ENCODE measurements at regions not wholly inside any gene's neighbourhood (a gene's known extent, or its start where the extent isn't known, plus 50 kb on each side); places are given as distances from the start of the nearest gene placed in this dataset.
A peak's percentile ranks its signal among the peaks of the same experiment; 100 is the strongest.
"Not testable (repeated sequence)": the region's sequence is repeated elsewhere in the genome, so short reads cannot be mapped to it uniquely, and the experiment has no call there.

DNA sequence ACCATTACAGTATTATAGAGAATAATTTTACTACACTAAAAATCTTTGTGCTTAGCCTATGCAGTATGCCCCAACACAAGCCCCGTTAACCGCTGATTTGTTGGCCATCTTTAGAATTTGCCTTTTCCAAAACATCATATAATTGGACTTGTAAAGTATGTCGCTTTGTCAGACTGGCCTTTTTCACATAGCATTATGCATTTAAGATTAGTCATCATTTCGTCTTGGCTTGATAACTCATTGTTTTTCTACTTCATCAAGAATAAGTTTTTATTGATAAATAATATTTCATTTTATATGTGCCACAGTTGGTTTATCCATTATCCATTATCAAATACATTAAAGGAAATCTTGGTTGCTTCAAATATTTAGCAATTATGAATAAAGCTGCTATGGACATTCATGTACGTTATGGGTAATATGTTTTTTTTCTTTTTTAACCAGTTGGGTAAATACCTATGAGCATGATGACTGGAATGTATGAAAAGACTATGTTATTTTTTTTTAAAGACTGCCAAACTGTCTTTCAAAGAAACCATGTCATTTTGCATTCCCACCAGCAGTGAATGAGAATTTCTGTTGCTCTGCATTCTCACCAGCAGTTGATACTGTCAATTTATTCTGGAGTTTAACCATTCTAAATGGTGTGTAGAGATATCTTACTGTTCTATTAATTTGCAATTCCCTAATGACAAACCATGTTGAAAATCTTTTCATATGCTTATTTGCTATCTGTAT is 273.1 kb upstream of the KCND2 start:
- no peak for DNase-seq

DNA sequence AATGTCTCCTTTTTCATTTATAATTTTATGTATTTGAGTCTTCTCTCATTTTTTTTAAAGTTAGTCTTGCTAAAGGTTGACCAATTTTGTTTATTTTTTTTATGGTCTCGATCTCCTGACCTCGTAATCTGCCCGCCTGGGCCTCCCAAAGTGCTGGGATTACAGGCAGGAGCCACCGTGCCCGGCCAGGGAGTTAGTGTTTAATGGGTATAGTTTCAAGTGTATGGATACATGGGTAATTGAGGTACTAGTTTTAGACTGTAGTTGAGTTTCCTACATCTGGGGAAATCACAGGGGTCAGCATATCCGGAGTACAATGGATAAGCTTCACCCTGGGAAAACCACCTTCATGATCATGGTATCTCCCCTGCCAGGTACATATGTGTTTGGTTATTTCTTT is 267.3 kb upstream of the KCND2 start:
- DNase-seq, result no peak

GRCh38 chr7:120014301-120014700 is 258.7 kb upstream of the KCND2 start:
- DNase-seq, result not testable (repeated sequence)

- DNase-seq, result no peak
Observed at GRCh38 chr7:120014925-120015465, 258.0 kb upstream of the KCND2 start.

GRCh38 chr7:120021085-120021484 is 251.9 kb upstream of the KCND2 start:
- no peak for DNase-seq

- peak in 1 of 3 donors; percentile 36 for DNase-seq
Observed at GRCh38 chr7:120023494-120024167, 249.3 kb upstream of the KCND2 start.

- peak in 2 of 3 donors; percentile 17 to 38 for DNase-seq
Observed at GRCh38 chr7:120028636-120029035, 244.3 kb upstream of the KCND2 start.

DNA sequence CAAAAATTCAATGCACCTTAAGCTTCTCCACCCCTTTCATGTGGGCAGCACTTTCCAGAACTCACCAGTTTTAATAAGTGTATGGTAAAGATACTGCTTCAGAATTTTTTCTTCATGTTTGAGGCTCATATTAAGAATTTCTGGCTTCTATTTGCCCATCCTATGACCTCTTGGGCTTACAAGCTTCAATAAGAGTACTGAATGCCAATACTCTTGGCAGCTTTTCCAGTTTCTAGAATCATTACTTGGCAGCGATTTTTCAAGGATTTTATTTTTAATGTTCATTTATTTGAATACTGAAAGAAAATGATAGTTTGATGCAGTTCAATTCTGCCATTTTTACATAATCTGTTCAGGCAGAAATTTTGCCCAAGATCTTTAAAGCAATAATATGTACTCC is 242.1 kb upstream of the KCND2 start:
- peak in 1 of 3 donors; percentile 18 for DNase-seq

DNA sequence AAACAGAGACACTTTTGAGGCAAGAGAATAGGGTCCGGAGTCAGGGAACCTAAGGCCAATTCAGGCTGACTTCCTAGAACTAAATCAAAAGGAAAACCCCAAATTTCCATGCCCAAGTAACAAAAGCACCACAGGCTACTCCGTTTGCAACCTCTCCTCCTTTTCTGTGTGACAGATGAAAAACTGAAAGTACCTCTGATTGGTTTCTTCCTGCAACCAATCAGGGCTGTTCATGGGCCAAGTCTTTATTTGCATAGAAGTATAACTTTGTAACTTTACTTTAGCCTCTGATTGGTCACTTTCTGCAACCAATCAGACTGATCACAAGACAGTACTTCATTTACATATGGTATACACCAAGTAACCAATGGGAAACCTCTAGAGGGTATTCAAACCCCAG is 239.9 kb upstream of the KCND2 start:
- DNase-seq, result no peak

DNA sequence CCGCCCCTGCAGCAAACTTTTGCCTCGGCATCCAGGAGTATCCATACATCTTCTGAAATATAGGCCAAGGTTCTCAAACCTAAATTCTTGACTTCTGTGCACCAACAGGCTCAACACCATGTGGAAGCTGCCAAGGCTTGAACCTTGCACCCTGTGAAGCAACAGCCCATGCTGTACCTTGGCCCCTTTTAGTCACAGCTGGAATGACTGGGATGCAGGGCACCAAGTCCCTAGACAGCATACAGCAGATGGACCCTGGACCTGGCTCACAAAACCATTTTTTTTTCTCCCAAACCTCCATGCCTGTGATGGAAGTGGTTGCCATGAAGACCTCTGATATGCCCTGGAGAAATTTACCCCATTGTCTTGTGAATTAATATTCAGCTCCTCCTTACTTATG is 233.8 kb upstream of the KCND2 start:
- DNase-seq, result no peak

GRCh38 chr7:120041798-120042197 is 231.2 kb upstream of the KCND2 start:
- no peak for DNase-seq

DNA sequence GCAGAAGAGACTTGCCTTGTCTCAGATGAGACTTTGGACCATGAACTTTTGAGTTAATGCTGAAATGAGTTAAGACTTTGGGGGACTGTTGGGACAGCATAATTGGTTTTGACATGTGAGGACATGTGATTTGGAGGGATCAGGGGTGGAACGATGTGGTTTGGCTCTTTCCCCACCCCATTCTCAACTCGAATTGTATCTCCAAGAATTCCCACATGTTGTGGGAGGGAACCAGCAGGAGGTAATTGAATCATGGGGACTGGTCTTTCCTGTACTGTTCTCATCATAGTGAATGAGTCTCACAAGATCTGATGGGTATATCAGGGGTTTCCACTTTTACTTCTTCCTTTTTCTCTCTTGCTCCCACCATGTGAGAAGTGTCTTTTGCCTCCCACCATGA is 229.7 kb upstream of the KCND2 start:
- DNase-seq, result no peak

DNA sequence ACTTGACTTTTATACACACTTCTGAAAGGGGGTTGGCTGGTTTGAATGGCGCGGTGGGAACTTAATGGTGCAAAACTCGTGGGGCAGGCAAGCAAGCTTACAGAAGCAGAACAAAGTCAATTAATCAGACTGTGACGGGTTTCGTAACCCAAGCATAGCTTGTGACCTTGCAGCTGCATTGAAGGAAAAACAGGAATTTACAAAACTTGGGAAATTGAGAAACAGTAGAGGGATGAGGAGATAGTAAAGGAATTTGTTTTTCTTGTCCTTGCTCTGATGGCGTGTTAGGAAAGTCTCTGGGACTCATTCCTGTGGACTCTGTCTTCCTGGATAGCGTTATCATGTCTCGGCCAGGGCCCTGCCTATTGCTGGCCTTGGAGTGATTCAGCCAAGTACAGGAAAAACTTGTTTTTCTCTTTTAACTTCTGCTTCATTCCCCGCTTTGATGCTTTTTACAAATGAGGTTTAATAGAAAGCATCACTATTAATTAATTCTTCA is 220.0 kb upstream of the KCND2 start:
- peak; percentile 47 to 75 (median 57) for DNase-seq

GRCh38 chr7:120053390-120053961 is 219.5 kb upstream of the KCND2 start:
- DNase-seq, result peak; percentile 15 to 54 (median 25)

- no peak for DNase-seq
Observed at GRCh38 chr7:120054376-120055100, 218.4 kb upstream of the KCND2 start.

GRCh38 chr7:120055300-120055699 is 217.7 kb upstream of the KCND2 start:
- DNase-seq, result peak in 1 of 3 donors; percentile 50

DNA sequence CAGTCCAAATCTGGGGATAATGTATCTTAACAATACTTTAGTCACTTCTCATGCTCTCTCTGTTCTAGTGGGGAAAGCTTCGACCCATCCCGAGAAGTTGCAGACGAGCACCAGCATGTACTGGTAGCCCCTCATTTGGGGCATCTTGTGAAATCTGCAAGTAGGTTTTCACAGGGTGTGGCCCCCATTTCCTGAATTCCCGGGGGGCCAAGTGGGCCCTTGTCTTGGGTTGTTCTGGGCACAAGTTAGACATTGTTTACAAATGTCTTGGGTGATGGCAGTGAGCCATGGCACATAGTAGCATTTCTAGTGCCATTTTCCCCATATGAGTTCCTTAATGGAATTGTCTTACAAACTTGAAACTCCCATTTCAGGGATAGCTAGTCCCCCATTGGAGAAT is 216.7 kb upstream of the KCND2 start:
- DNase-seq, result no peak

GRCh38 chr7:120059641-120060040 is 213.3 kb upstream of the KCND2 start:
- no peak for DNase-seq

- DNase-seq, result no peak
Observed at GRCh38 chr7:120060281-120060680, 212.7 kb upstream of the KCND2 start.

DNA sequence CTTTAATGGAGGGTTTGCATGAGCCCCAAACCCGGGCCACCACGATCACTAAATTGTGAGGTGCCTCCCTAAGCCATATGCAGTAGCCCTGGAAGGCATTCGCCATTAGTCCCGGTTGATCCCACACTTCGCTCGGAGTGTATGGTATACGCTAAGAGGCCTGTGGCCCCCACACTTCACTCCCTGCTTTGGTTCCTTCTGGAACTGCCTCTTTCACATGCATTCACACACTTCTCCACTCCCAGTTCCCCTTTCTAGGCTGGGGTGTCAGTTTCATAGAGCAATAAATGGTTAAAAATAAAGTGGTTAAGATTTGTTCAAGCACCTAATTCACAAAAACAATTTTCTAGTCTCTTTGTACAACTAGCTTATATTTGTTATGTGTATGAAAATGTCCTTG is 212.1 kb upstream of the KCND2 start:
- DNase-seq, result no peak

DNA sequence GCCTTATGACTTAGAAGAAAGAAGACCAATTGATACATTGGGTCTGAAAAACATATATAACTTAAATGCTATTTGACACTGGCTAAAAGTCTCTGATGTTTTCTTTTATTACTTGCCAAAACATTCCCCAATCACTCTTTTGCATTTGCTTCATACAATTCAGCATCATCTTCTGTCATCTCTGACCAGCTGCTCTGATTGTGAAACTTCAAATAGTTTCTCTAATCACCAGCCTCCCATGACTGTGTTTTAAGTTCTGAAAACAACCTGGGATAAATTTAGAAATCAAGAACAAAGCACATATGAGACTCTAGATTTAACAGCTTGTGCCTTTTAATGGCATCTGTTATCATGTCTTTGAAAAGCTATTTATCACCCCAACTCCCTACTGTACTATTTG is 208.4 kb upstream of the KCND2 start:
- no peak for DNase-seq

DNA sequence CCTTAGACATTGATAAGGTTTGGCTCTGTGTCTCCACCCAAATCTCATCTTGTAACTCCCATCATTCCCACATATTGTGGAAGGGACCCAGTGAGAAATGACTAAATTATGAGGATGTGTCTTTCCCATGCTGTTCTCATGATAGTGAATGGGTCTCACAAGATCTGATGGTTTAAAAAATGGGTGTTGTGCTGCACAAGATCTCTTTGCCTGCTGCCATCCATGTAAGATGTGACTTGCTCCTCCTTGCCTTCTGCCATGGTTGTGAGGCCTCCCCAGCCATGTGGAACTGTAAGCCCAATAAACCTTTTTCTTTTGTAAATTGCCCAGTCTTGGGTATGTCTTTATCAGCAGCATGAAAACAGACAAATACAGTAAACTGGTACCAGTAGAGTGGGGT is 206.1 kb upstream of the KCND2 start:
- not testable (repeated sequence) for DNase-seq

Measured in muscle of back (tissue), 3 donors.